Heart left ventricle (tissue), 13 donors: ENCODE measurements at regions not wholly inside any gene's neighbourhood (a gene's known extent, or its start where the extent isn't known, plus 50 kb on each side); places are given as distances from the start of the nearest gene placed in this dataset.

Experiments
- POLR2A ChIP-seq, 2 donors: fragments of 450-650 bp; IDR thresholded peaks; one replicate each; pipeline ENCODE4 v1.6.1; 2017; ENCODE audit warnings: antibody characterized with exemption in 2 of 2, mild to moderate bottlenecking in 2 of 2, moderate library complexity in 2 of 2
- TF ChIP-seq, protein P1 (sequence below), 12 donors: fragments of 200-600 bp; sonication (generic) in 4 of 12; IDR thresholded peaks; one replicate each; pipeline versions ENCODE4 v1.5.0 to v1.8.0; 2018 to 2022; ENCODE audit warnings: antibody characterized with exemption in 12 of 12, mild to moderate bottlenecking in 5 of 12
- donor health status: ischemic (EF 13 %, LVEDD 7.1; RV severe dilation, severe dysfunction).
- donor health status: DM: no; HTN: yes; CAD: no.
- donor health status: DM: no; HTN: no; CAD: no.
- donor health status: ischemic (EF 25% LVEDD 6.9; RV normal size, moderate dysfunction).
- donor health status: ischemic (EF 25% LVEDD 5.7; RV mildly dilated, moderate dysfunction).
- donor health status: ischemic (EF 35%, LVEDD 5.7; RV mildly dilated, moderate dysfunction).
- donor health status: nonischemic (EF 11% LVEDD 7.7; RV severe dilation, severe dysfunction).
- donor health status: DM: yes; HTN: yes; CAD: no.
- donor health status: PGD.
- donor health status: ischemic (EF 29% LVEDD 5.4; RV normal size, mild dysfunction).
- donor health status: nonischemic (EF 23%, LVEDD 6.1; RV moderate dilation, normal function).

DNA sequence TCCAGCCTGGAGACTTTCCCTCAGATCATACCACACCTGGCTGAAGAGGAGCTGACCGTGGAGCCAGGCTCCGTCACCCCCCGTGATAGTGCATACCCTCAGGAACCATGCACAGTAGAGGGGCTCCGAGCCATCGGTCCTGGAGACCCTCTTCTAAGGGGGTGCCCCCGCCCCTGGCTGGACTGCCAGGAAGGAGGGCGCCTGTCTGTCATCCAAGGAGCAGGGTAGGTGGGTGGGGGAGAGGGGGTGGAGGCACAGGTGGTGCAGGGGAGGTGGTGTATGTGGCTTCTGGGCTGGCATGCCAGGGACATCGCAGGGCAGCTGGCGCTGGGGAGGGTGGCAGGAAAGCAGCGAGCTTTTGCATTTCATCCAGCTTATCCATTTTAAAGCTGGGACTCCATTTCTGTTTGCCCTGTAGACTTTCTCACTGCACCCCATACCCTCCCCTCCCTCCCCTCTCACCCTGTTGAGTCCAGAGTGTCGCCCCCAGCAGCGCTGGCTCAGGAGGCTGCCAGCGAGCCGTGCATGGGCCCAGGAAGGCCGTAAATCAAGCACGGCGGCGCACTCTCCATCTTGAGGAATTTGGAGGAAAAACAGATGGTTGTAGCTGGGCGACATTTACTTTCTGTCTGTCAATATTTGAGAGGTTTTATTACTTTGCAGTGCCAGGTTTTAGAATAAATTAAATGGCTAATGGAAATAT, 56.2 kb upstream of the HS6ST1 start:
- TF ChIP-seq, protein P1, sequence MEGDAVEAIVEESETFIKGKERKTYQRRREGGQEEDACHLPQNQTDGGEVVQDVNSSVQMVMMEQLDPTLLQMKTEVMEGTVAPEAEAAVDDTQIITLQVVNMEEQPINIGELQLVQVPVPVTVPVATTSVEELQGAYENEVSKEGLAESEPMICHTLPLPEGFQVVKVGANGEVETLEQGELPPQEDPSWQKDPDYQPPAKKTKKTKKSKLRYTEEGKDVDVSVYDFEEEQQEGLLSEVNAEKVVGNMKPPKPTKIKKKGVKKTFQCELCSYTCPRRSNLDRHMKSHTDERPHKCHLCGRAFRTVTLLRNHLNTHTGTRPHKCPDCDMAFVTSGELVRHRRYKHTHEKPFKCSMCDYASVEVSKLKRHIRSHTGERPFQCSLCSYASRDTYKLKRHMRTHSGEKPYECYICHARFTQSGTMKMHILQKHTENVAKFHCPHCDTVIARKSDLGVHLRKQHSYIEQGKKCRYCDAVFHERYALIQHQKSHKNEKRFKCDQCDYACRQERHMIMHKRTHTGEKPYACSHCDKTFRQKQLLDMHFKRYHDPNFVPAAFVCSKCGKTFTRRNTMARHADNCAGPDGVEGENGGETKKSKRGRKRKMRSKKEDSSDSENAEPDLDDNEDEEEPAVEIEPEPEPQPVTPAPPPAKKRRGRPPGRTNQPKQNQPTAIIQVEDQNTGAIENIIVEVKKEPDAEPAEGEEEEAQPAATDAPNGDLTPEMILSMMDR (IDR thresholded peaks at IDR 0.05): no peak
- no peak for TF ChIP-seq POLR2A (IDR thresholded peaks at IDR 0.05)
